ENCODE measurements at regions not wholly inside any gene's neighbourhood (a gene's known extent, or its start where the extent isn't known, plus 50 kb on each side); places are given as distances from the start of the nearest gene placed in this dataset.

DNA sequence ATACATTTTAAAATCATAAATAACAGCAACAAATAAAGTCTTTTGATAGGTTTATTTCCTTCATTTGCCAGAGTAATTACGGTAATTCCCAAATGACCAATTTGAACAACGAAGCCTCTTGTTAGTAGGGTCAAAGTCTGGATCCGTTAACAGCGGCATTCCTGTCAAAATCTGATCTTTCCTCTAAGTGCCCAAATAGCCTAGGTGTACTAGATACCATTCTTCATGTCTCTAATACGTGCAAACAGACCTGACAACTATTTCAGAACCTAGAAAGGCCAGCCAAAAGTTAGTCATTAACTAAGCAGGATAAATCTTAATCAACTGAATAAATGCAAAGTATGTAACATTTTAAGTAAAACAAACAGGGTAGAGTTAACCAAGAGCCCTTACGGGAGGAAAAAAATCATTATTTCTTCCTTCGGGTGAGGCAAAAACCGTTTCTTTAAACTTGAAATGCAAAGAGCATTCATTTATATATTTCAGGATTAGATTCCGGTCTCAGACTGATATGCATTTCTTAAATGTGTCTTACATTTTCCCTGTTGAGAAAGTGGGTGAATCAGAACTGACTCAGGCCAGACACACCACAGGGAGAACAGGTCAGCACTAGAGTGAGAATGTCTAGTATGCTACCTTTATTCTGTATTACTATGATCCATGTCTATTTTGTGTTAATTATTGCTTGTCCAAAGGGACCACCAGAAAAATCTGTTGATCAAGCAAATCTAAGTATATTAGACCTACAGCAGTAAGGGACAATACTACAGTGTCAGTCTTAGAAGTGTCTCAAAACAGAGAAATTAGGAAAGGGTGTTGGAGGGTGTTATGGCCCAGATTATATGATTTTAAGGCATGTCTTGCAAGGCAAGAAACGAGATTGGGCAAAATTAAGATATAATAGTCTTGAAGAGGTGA, 141.5 kb upstream of the NDUFV2 start:
- DNase-seq, result no peak
- in situ Hi-C loops (cut with MboI; ENCODE audit: low pct_unique_long_range_greater_than_20kb, low sequenced_read_pairs), result no loop called here

DNA sequence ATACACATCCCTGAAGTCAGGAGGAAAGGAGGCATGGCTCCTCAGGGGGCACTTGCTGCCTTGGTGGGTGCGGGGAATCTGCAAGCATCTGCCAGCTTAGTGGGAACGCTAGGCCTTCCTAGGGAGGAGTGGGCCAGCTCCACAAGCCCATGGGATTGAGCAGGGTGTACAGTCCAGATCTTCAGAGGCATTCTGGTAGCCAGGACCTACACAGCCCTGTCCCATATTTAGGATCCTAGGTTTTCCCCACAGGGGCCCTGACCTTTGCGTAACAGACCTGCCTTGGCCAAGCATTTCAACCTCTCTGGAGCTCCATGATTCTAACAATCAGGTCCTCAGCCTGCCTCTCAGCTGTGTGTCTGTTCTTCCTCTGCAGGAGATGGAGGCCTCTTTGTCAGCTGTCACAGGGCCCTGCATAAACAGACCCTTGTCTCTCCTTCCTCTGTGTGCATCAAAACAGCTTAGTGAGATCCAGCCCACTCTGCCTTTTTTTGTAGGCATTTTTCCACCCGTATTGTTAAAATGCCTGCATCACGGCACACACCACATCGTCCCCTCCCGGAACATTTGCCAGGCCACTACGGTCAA, 140.2 kb upstream of the NDUFV2 start:
- in situ Hi-C loops (cut with MboI; ENCODE audit: low pct_unique_long_range_greater_than_20kb, low sequenced_read_pairs), result no loop called here
- DNase-seq, result no peak

DNA sequence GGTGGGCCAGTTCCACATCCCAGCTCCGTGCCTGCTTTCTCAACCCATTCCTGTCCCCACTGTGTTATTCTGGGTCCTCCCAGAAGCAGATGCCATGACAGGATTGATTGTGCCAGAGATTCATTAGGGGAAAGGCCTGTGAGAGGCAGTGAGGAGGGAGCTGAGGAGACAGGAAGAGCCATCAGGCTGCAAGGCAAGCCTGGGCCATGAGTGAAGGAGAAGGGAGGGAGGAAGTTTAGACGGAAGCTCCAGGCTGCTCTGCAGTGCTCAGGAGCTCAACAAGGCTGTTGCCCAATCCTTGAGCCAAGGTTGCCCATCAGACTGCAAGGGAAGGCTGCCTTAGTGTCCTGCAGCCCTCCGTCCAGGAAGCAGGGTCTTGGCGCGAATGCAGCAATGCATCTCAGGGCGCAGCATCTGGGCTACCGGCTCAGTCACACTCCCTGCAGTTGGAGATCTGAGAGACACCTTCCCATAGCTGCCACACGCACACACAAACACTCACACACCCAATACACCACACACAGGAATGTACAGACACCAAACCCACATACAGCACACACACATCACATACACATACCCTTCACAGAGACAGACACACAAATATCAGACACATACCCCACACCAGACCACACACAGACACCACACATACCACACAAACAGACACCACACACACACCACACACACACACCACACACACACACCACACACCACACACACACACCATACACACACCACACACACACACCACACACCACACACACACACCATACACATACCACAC, 139.5 kb upstream of the NDUFV2 start:
- no peak for DNase-seq
- in situ Hi-C loops (cut with MboI; ENCODE audit: low pct_unique_long_range_greater_than_20kb, low sequenced_read_pairs), result no loop called here

DNA sequence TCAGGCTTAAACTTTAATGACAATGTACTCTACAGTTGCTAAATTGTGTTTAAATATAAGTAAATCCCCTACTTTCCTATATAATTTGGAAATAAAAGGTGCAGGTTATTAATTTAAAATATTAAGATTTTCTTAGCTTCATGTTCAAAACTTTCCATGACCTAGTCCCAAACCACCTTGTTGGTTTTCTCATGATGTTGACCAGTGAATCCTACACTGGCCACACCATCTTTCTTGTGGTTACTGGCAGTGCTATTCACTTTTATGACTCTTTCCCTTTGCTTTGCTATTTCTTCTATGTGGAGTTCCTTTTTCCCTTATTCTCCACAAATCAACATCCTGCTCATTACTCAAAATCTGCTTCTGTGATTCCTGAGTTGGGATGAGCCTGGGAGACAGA, 138.6 kb upstream of the NDUFV2 start:
- no peak for DNase-seq
- in situ Hi-C loops (cut with MboI; ENCODE audit: low pct_unique_long_range_greater_than_20kb, low sequenced_read_pairs), result no loop called here

DNA sequence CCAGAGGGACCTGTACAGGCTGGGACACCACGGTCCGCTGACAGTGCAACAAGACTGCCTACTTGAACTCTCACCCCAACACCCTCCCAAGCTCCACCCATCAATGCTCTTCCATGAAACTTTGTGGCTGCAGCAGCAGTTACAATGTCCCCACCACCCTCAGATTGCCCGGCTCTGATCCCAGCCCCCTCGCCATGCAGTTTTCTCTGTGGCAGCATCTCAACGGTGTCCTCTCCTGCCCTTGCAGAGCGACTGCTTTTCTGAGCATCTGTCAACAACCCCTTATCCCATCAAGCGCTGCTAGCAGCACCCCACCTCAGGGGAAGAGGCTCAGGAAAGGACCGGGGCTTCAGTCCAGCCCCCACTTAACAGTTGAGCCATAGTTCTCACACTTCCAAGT, 137.1 kb upstream of the NDUFV2 start:
- in situ Hi-C loops (cut with MboI; ENCODE audit: low pct_unique_long_range_greater_than_20kb, low sequenced_read_pairs), result no loop called here
- DNase-seq, result no peak

DNA sequence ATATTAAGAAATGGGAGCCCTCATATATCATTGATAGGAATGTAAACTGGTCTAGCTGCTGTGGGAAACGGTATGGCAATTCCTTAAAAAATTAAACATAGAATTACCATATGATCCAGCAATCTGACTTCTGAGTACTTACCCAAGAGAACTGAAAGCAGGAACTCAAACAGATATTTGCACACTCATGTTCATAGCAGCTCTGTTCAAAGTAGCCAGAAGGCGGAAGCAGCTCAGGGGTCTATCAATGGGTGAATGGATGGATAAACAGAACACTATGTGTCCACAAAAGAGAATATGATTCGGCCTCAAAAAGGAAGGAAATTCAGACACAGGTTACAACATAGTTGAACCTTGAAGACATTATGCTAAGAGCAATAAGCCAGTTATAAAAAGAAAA, 135.7 kb upstream of the NDUFV2 start:
- in situ Hi-C loops (cut with MboI; ENCODE audit: low pct_unique_long_range_greater_than_20kb, low sequenced_read_pairs), result no loop called here
- no peak for DNase-seq

DNA sequence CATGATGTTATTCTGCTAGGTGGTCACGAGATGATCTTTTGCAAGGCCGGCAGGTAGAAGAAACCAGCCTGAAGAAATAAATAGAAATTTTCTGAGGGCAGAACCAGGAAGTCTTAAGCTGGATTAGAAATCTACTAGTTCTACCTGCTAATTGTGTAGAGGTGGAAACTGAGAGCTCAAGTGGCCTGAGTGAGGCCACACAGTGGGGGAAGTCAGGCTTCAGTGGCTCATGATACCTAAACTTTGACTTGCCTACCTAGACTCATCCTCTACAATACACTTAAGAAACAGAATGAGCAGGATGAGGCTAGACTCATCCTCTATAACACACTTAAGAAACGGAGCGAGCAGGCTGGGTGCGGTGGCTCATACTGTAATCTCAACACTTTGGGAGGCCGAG, 134.9 kb upstream of the NDUFV2 start:
- DNase-seq, result no peak
- in situ Hi-C loops (cut with MboI; ENCODE audit: low pct_unique_long_range_greater_than_20kb, low sequenced_read_pairs), result no loop called here

DNA sequence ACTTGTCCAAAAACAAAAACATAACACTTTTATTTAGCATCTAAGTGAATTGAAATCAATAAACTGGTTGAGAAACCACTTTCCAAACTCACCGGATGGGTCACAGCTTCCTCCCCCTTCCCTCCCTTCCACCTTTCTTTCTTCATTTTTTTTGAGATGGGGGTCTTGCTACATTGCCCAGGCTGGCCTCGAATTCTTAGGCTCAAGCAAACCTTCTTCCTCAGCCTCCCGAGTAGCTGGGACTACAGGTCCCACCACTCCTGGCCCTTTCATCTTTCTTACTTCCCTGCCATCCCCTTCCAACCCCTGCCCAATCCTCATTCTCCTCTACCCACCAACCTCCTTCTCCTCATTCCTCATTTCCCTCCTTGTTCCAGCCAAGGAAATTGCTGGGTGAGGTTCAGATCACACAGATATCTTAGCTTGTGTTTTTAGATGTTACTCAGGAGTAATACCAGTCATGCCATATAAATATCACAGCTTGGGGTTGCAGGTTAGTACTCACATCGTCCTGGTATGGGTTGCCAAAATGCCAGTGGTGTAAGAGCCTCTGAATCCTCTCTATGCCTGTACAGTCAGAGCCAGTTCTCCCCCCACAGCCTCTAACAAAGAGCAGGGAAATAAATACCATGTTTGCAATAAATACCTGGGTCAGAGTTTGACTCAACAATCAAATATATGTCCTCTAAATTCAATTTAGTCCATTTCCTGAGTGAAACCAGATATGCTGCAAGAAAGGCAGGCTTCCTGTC, 132.7 kb upstream of the NDUFV2 start:
- in situ Hi-C loops (cut with MboI; ENCODE audit: low pct_unique_long_range_greater_than_20kb, low sequenced_read_pairs), result no loop called here
- DNase-seq, result no peak

DNA sequence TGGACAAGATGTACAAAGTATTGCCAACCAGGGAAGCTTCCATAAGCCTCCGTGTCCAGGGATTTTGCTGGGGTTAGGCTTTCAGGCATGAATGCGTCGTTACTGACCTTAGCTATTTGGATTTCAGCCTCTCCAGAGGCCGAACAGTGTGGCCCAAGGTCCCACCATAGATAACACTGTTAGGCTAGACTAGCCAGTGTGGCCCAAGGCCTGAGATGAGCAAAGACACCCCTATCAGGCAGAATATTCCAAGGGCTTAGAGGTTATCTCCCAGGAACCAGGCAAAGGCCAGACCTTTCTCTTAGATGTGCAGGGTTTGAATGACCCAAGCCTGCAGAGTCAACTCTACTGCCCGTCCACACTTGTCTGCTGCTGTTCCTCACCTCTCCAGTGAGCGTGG, 131.7 kb upstream of the NDUFV2 start:
- DNase-seq, result no peak
- in situ Hi-C loops (cut with MboI; ENCODE audit: low pct_unique_long_range_greater_than_20kb, low sequenced_read_pairs), result no loop called here

DNA sequence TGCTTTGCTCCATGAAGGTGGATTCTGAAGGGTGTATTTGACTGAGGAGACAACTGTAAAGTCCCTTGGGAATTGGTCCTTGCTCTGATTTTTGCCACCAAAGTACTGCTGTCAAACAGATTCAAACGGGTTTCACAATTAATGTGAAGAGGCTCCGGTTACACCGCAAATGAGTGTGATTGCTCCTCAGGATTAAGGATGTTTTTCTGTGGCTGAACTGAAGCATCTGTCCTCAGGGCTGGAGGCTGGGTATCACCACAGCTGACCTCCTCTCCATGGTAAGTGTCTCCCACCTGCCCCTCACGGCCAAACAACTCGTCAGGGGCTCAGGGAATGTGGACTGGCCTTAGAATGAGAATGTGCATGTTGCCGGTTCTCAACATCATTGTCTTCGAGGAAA, 130.4 kb upstream of the NDUFV2 start:
- in situ Hi-C loops (cut with MboI; ENCODE audit: low pct_unique_long_range_greater_than_20kb, low sequenced_read_pairs), result no loop called here
- no peak for DNase-seq

DNA sequence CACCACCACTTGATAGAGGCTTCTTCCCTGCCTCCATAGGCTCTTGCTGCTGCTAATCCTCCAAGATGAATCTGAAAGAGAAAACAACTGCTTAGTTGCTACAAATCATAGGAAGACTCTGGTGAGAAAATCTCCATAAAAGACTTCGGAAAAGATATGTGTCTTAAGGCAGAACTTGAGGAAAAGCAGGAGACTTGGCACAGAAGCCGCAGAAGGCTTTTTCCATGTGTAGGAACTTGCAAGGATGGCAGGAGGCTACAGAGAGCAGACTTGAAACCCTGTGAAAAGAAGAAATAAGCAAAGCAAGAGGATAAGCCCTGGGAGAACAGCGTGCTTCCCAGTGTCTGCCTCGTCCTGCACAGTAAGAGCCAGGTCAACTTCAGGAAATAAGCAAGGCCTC, 128.2 kb upstream of the NDUFV2 start:
- in situ Hi-C loops (cut with MboI; ENCODE audit: low pct_unique_long_range_greater_than_20kb, low sequenced_read_pairs), result no loop called here
- no peak for DNase-seq

DNA sequence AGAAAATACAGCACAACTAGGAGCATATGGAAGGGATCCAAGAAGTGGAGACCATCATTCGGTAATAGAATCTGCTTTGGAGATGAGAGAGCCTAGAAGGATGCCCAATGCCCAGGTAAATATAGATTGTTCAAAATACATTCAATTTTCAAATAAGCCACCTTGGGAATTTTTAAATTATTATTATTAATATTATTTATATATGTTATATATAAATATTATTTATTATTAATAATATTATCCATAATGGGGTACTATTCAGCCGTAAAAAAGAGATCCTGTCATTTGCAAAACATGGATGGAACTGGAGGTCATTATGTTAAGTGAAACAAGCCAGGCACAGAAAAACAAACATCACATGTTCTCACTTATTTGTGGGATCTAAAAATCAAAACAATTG, 127.8 kb upstream of the NDUFV2 start:
- no peak for DNase-seq
- in situ Hi-C loops (cut with MboI; ENCODE audit: low pct_unique_long_range_greater_than_20kb, low sequenced_read_pairs), result loop anchor here (25.0 kb wide), 1 partner anchor 312 kb away; no protein-coding TSS in a partner anchor

DNA sequence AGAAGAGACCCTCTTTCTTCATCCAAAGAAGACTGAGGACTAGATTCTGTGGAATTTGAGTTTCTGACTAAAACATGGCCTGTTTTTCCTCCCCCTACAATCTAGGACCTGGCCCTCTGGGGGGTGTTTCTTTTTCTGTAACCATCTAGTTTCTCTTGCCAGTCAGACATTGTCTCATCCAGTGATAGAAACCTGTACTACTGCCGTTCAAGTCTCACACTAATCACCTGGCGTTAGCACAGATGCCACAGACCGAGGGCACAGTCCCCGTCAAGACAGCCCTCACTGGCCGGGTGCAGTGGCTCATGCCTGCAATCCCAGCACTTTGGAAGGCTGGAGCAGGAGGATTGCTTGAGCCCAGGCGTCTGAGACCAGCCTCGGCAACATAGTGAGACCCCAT, 126.9 kb upstream of the NDUFV2 start:
- in situ Hi-C loops (cut with MboI; ENCODE audit: low pct_unique_long_range_greater_than_20kb, low sequenced_read_pairs), result loop anchor here (25.0 kb wide), 1 partner anchor 313 kb away; no protein-coding TSS in a partner anchor
- DNase-seq, result no peak

DNA sequence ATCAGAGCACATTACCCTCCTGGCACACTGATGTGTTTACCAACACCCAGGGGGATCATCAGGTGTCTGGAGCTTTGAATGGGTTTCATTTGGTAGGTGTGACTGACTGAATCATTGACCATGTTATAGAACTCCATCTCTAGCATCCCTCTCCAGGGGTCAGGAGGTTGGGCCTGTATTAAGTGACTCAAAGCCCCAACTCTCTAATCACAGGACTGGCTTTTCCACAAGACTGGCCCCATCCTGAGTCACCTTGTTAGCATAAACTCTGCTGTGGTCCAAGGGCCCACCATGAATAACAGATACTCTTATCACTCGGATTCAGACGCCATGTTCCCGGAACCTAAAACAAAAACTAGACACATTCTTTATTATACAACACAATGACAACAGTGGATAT, 125.9 kb upstream of the NDUFV2 start:
- in situ Hi-C loops (cut with MboI; ENCODE audit: low pct_unique_long_range_greater_than_20kb, low sequenced_read_pairs), result loop anchor here (25.0 kb wide), 1 partner anchor 314 kb away; no protein-coding TSS in a partner anchor
- DNase-seq, result no peak

DNA sequence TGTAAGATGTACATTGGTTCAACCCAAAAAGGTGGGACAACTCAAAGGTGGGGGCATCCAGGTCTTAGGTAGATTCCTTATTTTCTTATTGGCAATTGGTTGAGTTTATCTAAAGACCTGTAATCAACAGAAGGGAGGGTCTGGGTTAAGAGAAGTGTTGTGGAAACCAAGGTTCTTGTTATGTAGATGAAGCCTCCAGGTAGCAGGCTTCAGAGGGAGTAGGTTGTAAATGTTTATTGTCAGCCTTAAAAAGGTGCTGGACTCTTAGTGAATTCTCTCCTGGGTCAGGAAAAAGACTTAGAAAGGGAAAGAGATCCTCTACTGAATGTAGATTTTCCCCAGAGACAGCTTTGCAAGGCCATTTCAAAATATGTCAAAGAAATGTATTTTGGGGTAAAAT, 125.3 kb upstream of the NDUFV2 start:
- in situ Hi-C loops (cut with MboI; ENCODE audit: low pct_unique_long_range_greater_than_20kb, low sequenced_read_pairs), result loop anchor here (25.0 kb wide), 1 partner anchor 315 kb away; no protein-coding TSS in a partner anchor
- no peak for DNase-seq

DNA sequence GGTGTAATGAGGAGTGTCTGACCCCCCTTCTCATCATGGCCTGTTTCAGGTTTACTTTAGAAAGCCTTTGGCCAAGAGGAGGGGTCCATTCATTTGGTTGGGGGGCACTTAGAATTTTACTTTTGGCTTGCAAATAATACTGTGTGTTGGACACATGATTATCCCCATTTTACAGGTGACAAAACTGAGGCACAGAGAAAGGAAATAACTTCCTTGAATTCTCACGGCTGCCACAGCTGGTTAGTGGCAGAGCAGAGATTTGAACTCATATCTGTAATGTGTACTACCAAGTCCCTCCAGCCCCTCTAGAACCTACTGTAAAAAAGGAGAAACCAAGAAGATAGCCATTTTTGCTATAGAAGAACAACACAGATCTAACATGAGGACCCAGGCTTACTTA, 124.8 kb upstream of the NDUFV2 start:
- DNase-seq, result no peak
- in situ Hi-C loops (cut with MboI; ENCODE audit: low pct_unique_long_range_greater_than_20kb, low sequenced_read_pairs), result loop anchor here (25.0 kb wide), 1 partner anchor 315 kb away; no protein-coding TSS in a partner anchor

DNA sequence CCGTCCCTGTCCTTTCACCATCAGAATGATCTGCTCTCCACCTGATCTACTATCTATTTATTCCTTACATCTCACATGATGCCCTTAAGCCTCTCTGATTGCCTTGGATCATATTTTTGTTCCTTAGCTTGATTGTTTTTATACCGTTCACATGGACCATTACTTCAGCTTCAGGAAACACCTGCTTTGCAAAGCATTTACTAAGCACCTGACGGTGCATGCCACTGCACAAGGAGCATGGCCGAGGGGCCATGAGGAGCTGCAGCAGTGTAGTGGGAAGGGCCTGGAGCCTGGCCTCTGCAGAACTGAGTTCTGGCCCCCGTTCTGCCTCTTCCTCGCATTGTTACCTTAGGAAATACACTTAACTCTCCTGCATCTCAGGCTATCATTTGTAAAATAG, 124.1 kb upstream of the NDUFV2 start:
- no peak for DNase-seq
- in situ Hi-C loops (cut with MboI; ENCODE audit: low pct_unique_long_range_greater_than_20kb, low sequenced_read_pairs), result loop anchor here (25.0 kb wide), 1 partner anchor 316 kb away; no protein-coding TSS in a partner anchor

DNA sequence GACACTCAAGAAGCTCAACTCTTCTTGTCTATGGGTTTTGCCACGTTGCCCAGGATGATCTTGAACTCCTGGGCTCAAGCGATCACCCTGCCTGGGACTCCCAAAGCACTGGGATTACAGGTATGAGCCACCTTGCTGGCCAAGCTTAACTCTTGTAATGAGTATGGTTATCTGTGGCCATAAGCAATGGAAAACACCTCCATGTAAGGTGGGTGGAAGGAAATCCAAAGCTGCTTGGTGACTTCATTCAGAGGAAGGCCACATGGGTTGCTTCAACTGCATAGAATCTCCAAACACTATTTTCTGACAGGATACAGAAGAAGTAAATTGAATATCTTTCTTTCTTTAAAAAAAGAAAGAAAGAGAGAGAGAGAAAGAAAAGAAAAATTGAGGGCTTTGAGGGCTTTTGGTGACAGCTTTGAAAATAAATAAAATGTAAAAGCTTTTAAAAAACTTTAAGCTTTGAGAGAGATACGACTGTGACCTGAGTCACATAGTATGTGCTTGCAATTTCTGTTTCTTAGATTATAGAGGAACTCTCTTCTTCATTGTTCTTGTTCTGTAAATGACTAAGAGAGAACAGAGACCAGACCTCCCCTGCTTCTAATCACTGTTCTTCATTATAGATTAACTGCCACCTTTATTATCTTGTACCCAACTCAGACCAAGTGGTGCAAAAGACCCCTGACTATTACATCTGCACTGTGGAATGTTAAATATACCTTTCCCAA, 123.1 kb upstream of the NDUFV2 start:
- DNase-seq, result no peak
- in situ Hi-C loops (cut with MboI; ENCODE audit: low pct_unique_long_range_greater_than_20kb, low sequenced_read_pairs), result loop anchor here (25.0 kb wide), 1 partner anchor 317 kb away; no protein-coding TSS in a partner anchor
